ENCODE measurements at regions not wholly inside any gene's neighbourhood (a gene's known extent, or its start where the extent isn't known, plus 50 kb on each side); places are given as distances from the start of the nearest gene placed in this dataset.

DNA sequence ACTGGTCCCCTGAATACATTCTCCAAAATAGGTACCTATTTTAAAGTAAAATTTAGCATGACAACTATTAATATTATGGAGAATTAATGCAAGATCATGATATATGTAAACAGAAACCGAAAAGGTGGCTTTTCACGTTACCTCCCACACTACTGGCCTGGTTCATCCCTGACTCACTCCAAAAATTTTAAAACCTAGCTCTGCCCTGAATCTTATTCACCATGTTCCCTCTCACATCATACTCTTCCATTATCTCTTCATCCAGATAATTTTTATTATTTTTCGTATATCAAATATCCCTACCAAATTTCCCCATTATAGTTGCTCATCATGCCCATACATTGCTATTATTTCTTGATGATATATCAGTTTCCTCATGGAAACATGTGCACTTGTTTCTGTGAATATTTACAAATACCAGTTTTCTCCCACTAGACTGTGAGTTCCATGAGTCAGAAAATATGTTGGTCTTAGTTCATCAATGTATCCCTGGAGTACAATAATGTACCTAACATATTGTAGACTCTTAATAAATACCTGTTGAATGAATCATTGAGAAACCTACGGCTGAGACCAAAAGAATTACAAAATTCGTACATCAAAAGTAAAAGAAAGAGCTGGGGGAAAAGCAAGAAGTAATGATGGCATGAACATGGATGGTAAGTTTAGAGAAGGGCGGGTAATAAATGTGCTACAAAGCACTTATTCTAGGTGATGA is 360.1 kb upstream of the CHAC2 start:
- TF ChIP-seq, protein P1, sequence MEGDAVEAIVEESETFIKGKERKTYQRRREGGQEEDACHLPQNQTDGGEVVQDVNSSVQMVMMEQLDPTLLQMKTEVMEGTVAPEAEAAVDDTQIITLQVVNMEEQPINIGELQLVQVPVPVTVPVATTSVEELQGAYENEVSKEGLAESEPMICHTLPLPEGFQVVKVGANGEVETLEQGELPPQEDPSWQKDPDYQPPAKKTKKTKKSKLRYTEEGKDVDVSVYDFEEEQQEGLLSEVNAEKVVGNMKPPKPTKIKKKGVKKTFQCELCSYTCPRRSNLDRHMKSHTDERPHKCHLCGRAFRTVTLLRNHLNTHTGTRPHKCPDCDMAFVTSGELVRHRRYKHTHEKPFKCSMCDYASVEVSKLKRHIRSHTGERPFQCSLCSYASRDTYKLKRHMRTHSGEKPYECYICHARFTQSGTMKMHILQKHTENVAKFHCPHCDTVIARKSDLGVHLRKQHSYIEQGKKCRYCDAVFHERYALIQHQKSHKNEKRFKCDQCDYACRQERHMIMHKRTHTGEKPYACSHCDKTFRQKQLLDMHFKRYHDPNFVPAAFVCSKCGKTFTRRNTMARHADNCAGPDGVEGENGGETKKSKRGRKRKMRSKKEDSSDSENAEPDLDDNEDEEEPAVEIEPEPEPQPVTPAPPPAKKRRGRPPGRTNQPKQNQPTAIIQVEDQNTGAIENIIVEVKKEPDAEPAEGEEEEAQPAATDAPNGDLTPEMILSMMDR (conservative IDR thresholded peaks at IDR 0.05; ENCODE audit: control insufficient read depth, insufficient read depth, low read depth, low read length), result no peak
- no peak overlapping the region for H3K4me3 ChIP-seq (ENCODE audit: control insufficient read depth, low read depth, low read length)
- peak; percentile 28 for DNase-seq (ENCODE audit: low read depth)

DNA sequence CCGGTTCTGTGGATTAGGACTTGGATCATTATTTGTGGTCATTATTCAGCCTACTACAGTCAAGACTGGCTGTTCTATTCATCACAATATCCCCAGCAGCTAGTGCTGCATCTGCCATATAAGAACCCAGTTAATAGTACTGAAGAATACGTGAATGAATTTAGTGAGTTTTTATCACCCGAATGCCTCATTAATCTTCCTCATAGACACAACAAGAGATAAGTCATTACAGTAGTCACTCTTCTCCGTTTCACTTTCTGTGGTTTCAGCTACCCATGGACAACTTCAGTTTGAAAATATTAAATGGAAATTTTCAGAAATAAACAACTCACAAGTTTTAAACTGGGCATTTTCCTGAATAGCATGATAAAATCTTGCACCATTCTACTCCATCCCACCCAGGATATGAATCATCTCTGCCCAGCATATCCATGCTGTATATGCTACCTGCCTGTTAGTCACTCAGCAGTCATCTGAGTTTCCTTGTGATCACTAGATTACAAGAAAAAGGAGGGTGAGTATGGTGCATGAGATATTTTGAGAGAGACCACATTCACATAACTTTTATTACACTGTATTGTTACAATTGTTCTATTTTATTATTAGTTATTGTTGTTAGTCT is 363.7 kb upstream of the CHAC2 start:
- TF ChIP-seq, protein P1 (conservative IDR thresholded peaks at IDR 0.05; ENCODE audit: control insufficient read depth, insufficient read depth, low read depth, low read length), result no peak
- no peak overlapping the region for H3K4me3 ChIP-seq (ENCODE audit: control insufficient read depth, low read depth, low read length)
- DNase-seq (ENCODE audit: low read depth), result peak; percentile 79

DNA sequence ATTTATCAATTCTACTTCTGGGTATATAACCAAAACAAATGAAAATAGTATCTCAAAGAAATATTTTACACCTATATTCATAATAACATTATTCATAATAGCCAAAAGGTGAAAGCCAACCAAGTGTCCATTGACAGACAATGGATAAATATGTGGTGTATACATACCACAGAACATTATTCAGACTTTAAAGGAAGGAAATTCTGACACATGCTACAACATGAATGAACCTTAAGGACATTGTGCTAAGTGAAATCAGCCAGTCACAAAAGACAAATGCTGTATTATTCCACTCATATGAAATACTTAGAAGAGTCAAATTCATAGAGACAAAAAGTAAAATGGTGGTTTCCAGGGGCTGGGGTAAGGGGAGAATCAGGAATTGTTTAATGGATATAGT is 370.5 kb upstream of the CHAC2 start:
- TF ChIP-seq, protein P1 (conservative IDR thresholded peaks at IDR 0.05; ENCODE audit: control insufficient read depth, insufficient read depth, low read depth, low read length), result no peak
- no peak for DNase-seq (ENCODE audit: low read depth)
- no peak overlapping the region for H3K4me3 ChIP-seq (ENCODE audit: control insufficient read depth, low read depth, low read length)

DNA sequence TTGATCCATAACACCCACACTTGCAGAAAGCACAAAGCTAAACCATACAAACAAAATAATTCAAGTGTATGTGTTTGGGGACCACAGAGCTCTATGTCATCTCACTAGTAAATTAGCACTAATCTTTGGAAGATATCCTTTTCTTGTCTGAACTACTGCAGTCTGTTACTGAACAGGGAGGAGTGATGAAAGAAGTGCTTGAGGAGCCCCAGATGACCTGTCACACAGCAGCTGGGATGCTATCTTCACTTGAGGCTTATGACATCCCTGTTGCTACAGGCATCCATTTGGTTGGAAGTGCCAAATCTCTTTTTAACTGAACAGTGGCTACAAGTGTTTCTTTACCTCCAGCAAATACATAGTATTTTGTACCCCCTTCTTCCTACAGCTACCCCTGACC is 386.3 kb upstream of the CHAC2 start:
- TF ChIP-seq, protein P1 (conservative IDR thresholded peaks at IDR 0.05; ENCODE audit: control insufficient read depth, insufficient read depth, low read depth, low read length), result no peak
- DNase-seq (ENCODE audit: low read depth), result no peak
- no peak overlapping the region for H3K4me3 ChIP-seq (ENCODE audit: control insufficient read depth, low read depth, low read length)

DNA sequence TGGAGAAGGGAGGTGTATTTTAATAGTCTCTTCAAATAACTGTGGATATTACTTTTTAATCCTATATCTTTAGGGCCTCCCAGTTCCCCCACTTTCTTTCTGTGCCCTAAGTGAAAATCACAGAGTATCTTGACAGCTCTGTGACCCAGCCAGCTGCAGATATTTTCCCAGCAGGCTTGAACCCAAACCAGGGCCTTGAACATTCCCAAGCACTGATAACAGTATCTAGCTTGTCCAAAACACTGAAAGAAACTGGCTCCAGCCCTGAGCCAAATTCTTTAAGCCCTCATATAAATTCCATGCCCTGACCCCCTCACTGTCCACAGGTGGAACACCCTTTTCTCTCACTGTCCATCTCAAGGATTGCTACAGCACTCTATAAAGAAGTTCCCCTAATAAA is 388.1 kb upstream of the CHAC2 start:
- H3K4me3 ChIP-seq (ENCODE audit: control insufficient read depth, low read depth, low read length), result no peak overlapping the region
- TF ChIP-seq, protein P1 (conservative IDR thresholded peaks at IDR 0.05; ENCODE audit: control insufficient read depth, insufficient read depth, low read depth, low read length), result no peak
- no peak for DNase-seq (ENCODE audit: low read depth)

DNA sequence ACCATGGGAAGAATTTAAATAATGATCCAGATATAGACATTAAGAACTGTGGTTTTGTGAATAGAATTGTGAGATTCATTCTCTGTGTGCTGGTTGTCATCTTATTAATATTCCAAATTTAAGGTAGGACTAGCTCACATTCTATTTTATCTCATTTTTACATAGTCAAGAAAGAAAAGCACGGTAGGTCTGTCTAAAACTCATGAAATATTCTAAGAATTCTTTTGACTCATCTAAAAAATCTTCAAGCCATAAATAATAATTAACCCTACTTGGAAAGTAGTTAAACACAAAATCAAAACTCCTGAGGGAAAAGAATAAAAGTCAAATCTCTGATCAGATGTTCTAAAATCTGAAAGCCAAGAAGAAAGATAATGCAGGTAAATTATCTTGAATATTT is 388.8 kb upstream of the CHAC2 start:
- no peak overlapping the region for H3K4me3 ChIP-seq (ENCODE audit: control insufficient read depth, low read depth, low read length)
- DNase-seq (ENCODE audit: low read depth), result no peak
- TF ChIP-seq, protein P1 (conservative IDR thresholded peaks at IDR 0.05; ENCODE audit: control insufficient read depth, insufficient read depth, low read depth, low read length), result no peak
